ENCODE measurements at regions not wholly inside any gene's neighbourhood (a gene's known extent, or its start where the extent isn't known, plus 50 kb on each side); places are given as distances from the start of the nearest gene placed in this dataset.

- no peak overlapping the region for H3K4me3 ChIP-seq (replicated peaks; ENCODE audit: low read depth, low read length)
- TF ChIP-seq, protein P1, sequence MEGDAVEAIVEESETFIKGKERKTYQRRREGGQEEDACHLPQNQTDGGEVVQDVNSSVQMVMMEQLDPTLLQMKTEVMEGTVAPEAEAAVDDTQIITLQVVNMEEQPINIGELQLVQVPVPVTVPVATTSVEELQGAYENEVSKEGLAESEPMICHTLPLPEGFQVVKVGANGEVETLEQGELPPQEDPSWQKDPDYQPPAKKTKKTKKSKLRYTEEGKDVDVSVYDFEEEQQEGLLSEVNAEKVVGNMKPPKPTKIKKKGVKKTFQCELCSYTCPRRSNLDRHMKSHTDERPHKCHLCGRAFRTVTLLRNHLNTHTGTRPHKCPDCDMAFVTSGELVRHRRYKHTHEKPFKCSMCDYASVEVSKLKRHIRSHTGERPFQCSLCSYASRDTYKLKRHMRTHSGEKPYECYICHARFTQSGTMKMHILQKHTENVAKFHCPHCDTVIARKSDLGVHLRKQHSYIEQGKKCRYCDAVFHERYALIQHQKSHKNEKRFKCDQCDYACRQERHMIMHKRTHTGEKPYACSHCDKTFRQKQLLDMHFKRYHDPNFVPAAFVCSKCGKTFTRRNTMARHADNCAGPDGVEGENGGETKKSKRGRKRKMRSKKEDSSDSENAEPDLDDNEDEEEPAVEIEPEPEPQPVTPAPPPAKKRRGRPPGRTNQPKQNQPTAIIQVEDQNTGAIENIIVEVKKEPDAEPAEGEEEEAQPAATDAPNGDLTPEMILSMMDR (IDR thresholded peaks at IDR 0.05; ENCODE audit: low read length, missing control alignments) = no peak
- no peak for DNase-seq (ENCODE audit: low read depth)
These were observed 480.5 kb downstream of the MATN1 start for GRCh38 chr1:30242722-30243457.

GRCh38 chr1:30242168-30242567, 481.2 kb downstream of the MATN1 start:
- TF ChIP-seq, protein P1 (IDR thresholded peaks at IDR 0.05; ENCODE audit: low read length, missing control alignments) = no peak
- DNase-seq (ENCODE audit: low read depth) = no peak
- no peak overlapping the region for H3K4me3 ChIP-seq (replicated peaks; ENCODE audit: low read depth, low read length)

DNA sequence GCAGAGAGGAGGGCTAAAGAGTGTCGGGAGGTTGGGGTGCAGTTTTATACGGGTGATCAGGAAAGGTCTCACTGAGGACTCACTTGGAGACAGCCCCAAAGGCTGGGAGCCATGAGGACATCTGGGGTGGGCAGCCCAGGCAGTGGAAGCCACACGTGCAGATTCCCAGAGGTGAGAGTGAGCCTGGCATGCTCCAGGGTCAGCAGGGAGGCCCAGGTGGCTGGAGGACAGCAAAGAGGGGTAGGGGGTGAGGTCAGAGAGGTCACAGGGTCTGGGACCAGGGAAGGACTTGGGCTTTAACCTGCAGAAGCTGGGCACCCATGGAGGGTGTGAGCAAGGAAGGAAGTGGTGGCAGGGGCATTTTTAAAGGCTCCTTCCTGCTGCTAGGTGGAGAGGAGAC, 481.7 kb downstream of the MATN1 start:
- TF ChIP-seq, protein P1 (IDR thresholded peaks at IDR 0.05; ENCODE audit: low read length, missing control alignments) = no peak
- DNase-seq (ENCODE audit: low read depth) = no peak
- no peak overlapping the region for H3K4me3 ChIP-seq (replicated peaks; ENCODE audit: low read depth, low read length)

DNA sequence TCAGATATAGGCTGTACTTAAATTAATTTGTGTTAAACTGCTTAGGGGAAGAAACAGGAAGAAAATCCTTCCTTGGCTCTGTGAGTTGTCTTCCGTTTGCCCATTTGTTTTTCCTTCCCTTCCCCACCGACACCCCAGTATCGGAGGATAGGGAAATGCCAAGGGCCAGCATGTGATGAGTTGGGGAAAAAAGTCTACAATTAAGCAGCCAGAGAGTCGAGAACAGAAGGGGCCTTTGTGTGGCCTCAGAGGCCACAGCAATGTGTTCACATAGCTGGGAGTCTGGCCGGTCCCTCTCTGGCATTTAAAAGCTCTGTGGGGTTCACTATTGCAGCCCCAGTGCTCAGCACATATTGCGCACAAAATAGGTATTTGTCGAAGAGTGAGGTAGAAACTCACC, 489.3 kb downstream of the MATN1 start:
- TF ChIP-seq, protein P1 (IDR thresholded peaks at IDR 0.05; ENCODE audit: low read length, missing control alignments) = no peak

DNA sequence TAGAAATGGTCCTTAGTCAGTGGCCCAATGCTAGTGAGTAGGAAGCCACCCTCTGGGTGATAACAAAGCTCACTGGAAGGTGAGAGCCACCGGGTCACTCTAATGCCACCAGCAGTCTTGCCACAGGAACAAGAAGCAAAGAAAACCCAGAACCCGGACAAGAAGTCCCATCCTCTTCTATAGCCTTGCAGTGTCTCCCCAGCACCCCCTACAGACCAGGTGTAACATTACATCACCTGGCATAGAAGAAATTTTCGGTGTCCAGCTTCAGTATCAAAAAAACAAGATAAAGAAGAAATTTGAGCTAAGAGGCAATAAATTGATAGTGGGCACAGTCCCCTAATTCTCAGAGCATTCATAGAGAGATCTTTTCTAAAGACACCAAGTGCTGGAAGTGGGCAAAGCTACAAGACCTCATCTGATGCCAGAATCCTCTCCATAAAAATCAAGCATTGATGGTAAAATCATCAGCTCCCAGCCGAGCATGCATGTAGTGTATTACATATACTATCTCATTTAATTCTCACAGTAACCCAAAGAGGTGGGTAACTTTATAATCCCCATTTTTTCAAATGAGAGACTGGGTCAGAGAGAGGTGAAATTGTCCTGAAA, 491.0 kb downstream of the MATN1 start:
- TF ChIP-seq, protein P1 (IDR thresholded peaks at IDR 0.05; ENCODE audit: low read length, missing control alignments) = peak; percentile 32
- no peak for DNase-seq (ENCODE audit: low read depth)

More for the DNA sequence above, 489.3 kb downstream of the MATN1 start:
- DNase-seq (ENCODE audit: low read depth) = no peak
- H3K4me3 ChIP-seq (replicated peaks; ENCODE audit: low read depth, low read length) = no peak overlapping the region

GRCh38 chr1:30229960-30230359, 493.4 kb downstream of the MATN1 start:
- TF ChIP-seq, protein P1 (IDR thresholded peaks at IDR 0.05; ENCODE audit: low read length, missing control alignments) = no peak
- H3K4me3 ChIP-seq (replicated peaks; ENCODE audit: low read depth, low read length) = no peak overlapping the region
- no peak for DNase-seq (ENCODE audit: low read depth)

More for the DNA sequence above, 491.0 kb downstream of the MATN1 start:
- H3K4me3 ChIP-seq (replicated peaks; ENCODE audit: low read depth, low read length) = no peak overlapping the region

Measured in fibroblast of pulmonary artery (primary cell).